A549 (cell line): ENCODE measurements at regions not wholly inside any gene's neighbourhood (a gene's known extent, or its start where the extent isn't known, plus 50 kb on each side); places are given as distances from the start of the nearest gene placed in this dataset.

Experiments used
- ATAC-seq, 2 experiments: fragments of 200-7000 bp in 1 of 2; fragments of >200 bp in 1 of 2; cut with Nextera tagmentation in 1 of 2; cut with Tn5 transposase in 1 of 2; 3 replicates each; pipeline versions ENCODE4 v1.8.0 to v1.9.1; 2018 to 2020; ENCODE audit warnings: mild to moderate bottlenecking in 1 of 2, moderate library complexity in 1 of 2
- CTCF ChIA-PET: fragments of 300-600 bp; sonication (Branson Sonifier 250); formaldehyde crosslinking; extraction: SDS; loops from one replicate; lab custom pipeline; 2021; ENCODE audit warnings: antibody characterized with exemption, inconsistent platforms; lab: Yijun Ruan, JAX
- POLR2A ChIA-PET: fragments of 350-600 bp; formaldehyde crosslinking; extraction: SDS; loops from one replicate; lab custom pipeline; 2021; ENCODE audit warnings: antibody characterized with exemption, inconsistent platforms; lab: Yijun Ruan, JAX
- DNase-seq, 2 experiments: peaks; one replicate each; pipeline versions ENCODE4 v3.0.0 to v3.0.0-alpha.2; 2011 to 2016; ENCODE audit warnings: low read depth in 1 of 2, low spot score in 1 of 2
- FAIRE-seq: peaks from 2 replicates; lab custom pipeline; 2011; peaks lifted over from hg19 to GRCh38; lab: Jason Lieb, UNC
- H3K27ac ChIP-seq, 2 experiments: fragments of >200 bp; sonication (Bioruptor Twin); formaldehyde crosslinking; 3 replicates each; pipeline ENCODE4 v1.5.1; 2016 to 2017
- H3K4me1 ChIP-seq: fragments of >200 bp; sonication (Bioruptor Twin); formaldehyde crosslinking; 3 replicates; pipeline ENCODE4 v1.6.1; 2016
- H3K4me2 ChIP-seq: fragments of >200 bp; sonication (Bioruptor Twin); formaldehyde crosslinking; 3 replicates; pipeline ENCODE4 v1.6.1; 2016
- H3K4me3 ChIP-seq: fragments of >200 bp; sonication (Bioruptor Twin); formaldehyde crosslinking; 3 replicates; pipeline ENCODE4 v1.5.1; 2016
- H3K9me3 ChIP-seq: fragments of >200 bp; sonication (Bioruptor Twin); formaldehyde crosslinking; 3 replicates; pipeline ENCODE4 v1.6.1; 2016
- ATOH8 ChIP-seq: fragments of 250-450 bp; sonication (Bioruptor Pico); IDR thresholded peaks from 2 replicates; pipeline ENCODE4 v1.5.0; 2020; ENCODE audit warnings: low read depth, mild to moderate bottlenecking, moderate library complexity
- BHLHE40 ChIP-seq: IDR thresholded peaks from 2 replicates; pipeline ENCODE4 v1.6.1; 2012; ENCODE audit warnings: low read depth, low read length, inconsistent platforms
- CBX2 ChIP-seq: fragments of 200-600 bp; sonication (generic); IDR thresholded peaks from 2 replicates; pipeline ENCODE4 v1.6.1; 2016; ENCODE audit warnings: low read depth, mild to moderate bottlenecking, borderline replicate concordance
- EHMT2 ChIP-seq: fragments of 200-600 bp; sonication (generic); IDR thresholded peaks from 2 replicates; pipeline ENCODE4 v1.6.1; 2016; ENCODE audit warnings: antibody characterized with exemption, low read depth, mild to moderate bottlenecking, moderate library complexity
- ESRRA ChIP-seq: fragments of 150-350 bp; IDR thresholded peaks from 2 replicates; pipeline ENCODE4 v1.6.1; 2014; ENCODE audit warnings: mild to moderate bottlenecking, low read length, borderline replicate concordance
- GATA3 ChIP-seq: IDR thresholded peaks from 2 replicates; pipeline ENCODE4 v1.6.1; 2012; ENCODE audit warnings: borderline replicate concordance
- HEYL ChIP-seq: fragments of 250-450 bp; sonication (Bioruptor Pico); IDR thresholded peaks from 2 replicates; pipeline ENCODE4 v1.8.0; 2021; ENCODE audit warnings: mild to moderate bottlenecking, moderate library complexity
- HMGXB4 ChIP-seq: fragments of 250-450 bp; sonication (Bioruptor Pico); IDR thresholded peaks from 2 replicates; pipeline ENCODE4 v1.5.0; 2021; ENCODE audit warnings: mild to moderate bottlenecking, moderate library complexity, borderline replicate concordance
- JUN ChIP-seq, 2 experiments: fragments of >200 bp; sonication (Bioruptor Twin); formaldehyde crosslinking; IDR thresholded peaks; 2 replicates in 1 of 2; 3 replicates in 1 of 2; pipeline ENCODE4 v1.6.1; 2016 to 2017
- KDM1A ChIP-seq: fragments of 200-600 bp; sonication (generic); IDR thresholded peaks from 2 replicates; pipeline ENCODE4 v1.6.1; 2016; ENCODE audit warnings: low read depth, mild to moderate bottlenecking
- KDM5A ChIP-seq: fragments of 200-600 bp; sonication (generic); IDR thresholded peaks from 2 replicates; pipeline ENCODE4 v1.6.1; 2016; ENCODE audit warnings: antibody characterized with exemption, mild to moderate bottlenecking
- NPAS2 ChIP-seq: fragments of 250-450 bp; sonication (Bioruptor Pico); IDR thresholded peaks from 2 replicates; pipeline ENCODE4 v1.8.0; 2022; ENCODE audit warnings: mild to moderate bottlenecking, moderate library complexity, borderline replicate concordance
- NR3C1 ChIP-seq: fragments of >200 bp; sonication (Bioruptor Twin); formaldehyde crosslinking; IDR thresholded peaks from 3 replicates; pipeline ENCODE4 v1.6.1; 2017
- PHF8 ChIP-seq: fragments of 200-600 bp; sonication (generic); IDR thresholded peaks from 2 replicates; pipeline ENCODE4 v1.6.1; 2016; ENCODE audit warnings: low read depth, mild to moderate bottlenecking, antibody characterized with exemption, moderate library complexity, borderline replicate concordance
- POLR2AphosphoS2 ChIP-seq: conservative IDR thresholded peaks from 2 replicates; pipeline ENCODE4 v1.6.1; 2012; ENCODE audit warnings: low read length, improper control_type of control experiment, inconsistent platforms
- RFX5 ChIP-seq: fragments of 450-650 bp; IDR thresholded peaks from 2 replicates; pipeline ENCODE4 v1.7.1; 2014; ENCODE audit warnings: antibody characterized with exemption, mild to moderate bottlenecking, moderate library complexity
- RNF2 ChIP-seq: fragments of 200-600 bp; sonication (generic); IDR thresholded peaks from 2 replicates; pipeline ENCODE4 v1.6.1; 2016; ENCODE audit warnings: low read depth, mild to moderate bottlenecking, antibody characterized with exemption, moderate library complexity, borderline replicate concordance
- SREBF2 ChIP-seq: fragments of 450-650 bp; IDR thresholded peaks from 2 replicates; pipeline ENCODE4 v1.6.1; 2014; ENCODE audit warnings: mild to moderate bottlenecking, moderate library complexity
- TP53 ChIP-seq: fragments of 250-450 bp; sonication (Bioruptor Pico); IDR thresholded peaks from 2 replicates; pipeline ENCODE4 v1.5.0; 2021; ENCODE audit warnings: mild to moderate bottlenecking, moderate library complexity
- ZFP36 ChIP-seq: fragments of 450-650 bp; IDR thresholded peaks from 2 replicates; pipeline ENCODE4 v1.6.1; 2014; ENCODE audit warnings: borderline replicate concordance; ENCODE audit not compliant: partially characterized antibody
- ZSCAN20 ChIP-seq: fragments of 250-450 bp; sonication (Bioruptor Pico); IDR thresholded peaks from 2 replicates; pipeline ENCODE4 v1.8.0; 2022; ENCODE audit warnings: mild to moderate bottlenecking, moderate library complexity
- WGBS: methylation state at CpG from one replicate; pipeline ENCODE4 v1.1.6; 2017; ENCODE audit errors: missing lambda C conversion rate; 5-methylcytosine and 5-hydroxymethylcytosine counted together
- TF ChIP-seq, protein P1 (sequence below): fragments of >200 bp; sonication (Bioruptor Twin); formaldehyde crosslinking; IDR thresholded peaks from 3 replicates; pipeline ENCODE4 v1.5.1; 2016
- TF ChIP-seq, protein P2 (sequence below): fragments of >200 bp; sonication (Bioruptor Twin); formaldehyde crosslinking; IDR thresholded peaks from 3 replicates; pipeline ENCODE4 v1.6.1; 2016
- TF ChIP-seq, protein P3 (sequence below): fragments of 450-650 bp; IDR thresholded peaks from 2 replicates; pipeline ENCODE4 v1.6.1; 2014; ENCODE audit warnings: antibody characterized with exemption

DNA sequence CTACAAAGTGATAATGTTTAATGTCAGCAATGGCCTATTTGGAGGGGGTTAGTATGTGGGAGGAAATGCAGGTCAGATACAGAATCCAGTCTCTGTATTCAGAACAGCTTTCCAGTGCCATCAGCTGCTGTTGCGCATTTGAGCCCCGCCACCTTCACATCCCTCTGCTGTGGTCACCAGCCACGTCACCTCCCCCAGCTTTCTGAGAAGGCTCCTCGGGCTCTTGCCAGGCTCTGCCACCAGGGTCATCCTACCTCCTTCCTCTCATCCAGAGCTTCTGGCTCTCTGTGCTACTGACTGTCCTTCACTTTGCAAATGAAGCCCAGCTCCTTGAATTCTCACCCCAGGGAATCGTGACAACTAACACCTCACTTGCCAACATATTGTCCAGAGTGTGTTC is 138.8 kb downstream of the PIK3R1 start:
- Histone ChIP-seq H3K4me3 (no peak overlapping the region), H3K27ac (no peak overlapping the region), H3K4me2 (no peak overlapping the region), H3K9me3 (no peaks in the 10 kb centered on the region), H3K4me1 (no peaks in the 10 kb centered on the region)
- ChIA-PET CTCF (interaction anchor here (0.6 kb wide), 1 partner anchor 46 kb away, joined by 3 read pairs; no protein-coding TSS in a partner anchor), POLR2A (no interaction called here)
- TF ChIP-seq, protein P1, sequence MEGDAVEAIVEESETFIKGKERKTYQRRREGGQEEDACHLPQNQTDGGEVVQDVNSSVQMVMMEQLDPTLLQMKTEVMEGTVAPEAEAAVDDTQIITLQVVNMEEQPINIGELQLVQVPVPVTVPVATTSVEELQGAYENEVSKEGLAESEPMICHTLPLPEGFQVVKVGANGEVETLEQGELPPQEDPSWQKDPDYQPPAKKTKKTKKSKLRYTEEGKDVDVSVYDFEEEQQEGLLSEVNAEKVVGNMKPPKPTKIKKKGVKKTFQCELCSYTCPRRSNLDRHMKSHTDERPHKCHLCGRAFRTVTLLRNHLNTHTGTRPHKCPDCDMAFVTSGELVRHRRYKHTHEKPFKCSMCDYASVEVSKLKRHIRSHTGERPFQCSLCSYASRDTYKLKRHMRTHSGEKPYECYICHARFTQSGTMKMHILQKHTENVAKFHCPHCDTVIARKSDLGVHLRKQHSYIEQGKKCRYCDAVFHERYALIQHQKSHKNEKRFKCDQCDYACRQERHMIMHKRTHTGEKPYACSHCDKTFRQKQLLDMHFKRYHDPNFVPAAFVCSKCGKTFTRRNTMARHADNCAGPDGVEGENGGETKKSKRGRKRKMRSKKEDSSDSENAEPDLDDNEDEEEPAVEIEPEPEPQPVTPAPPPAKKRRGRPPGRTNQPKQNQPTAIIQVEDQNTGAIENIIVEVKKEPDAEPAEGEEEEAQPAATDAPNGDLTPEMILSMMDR, result no peak
- TF ChIP-seq HMGXB4 (CRISPR knock-in tag) (no peak), TP53 (no peak), RNF2 (no peak), ZSCAN20 (CRISPR knock-in tag) (no peak), SREBF2 (no peak), HEYL (CRISPR knock-in tag) (no peak)
- DNase-seq, result no peak
- 70% methylated on average over 5 of the region's 5 CpGs for WGBS
- FAIRE-seq, result no peak
- ATAC-seq, result no peak

GRCh38 chr5:68356216-68356615 is 140.7 kb downstream of the PIK3R1 start:
- H3K4me1 ChIP-seq, result no peaks in the 10 kb centered on the region
- H3K4me3 ChIP-seq, result no peak overlapping the region
- ChIA-PET POLR2A (no interaction called here), CTCF (interaction anchor here (0.7 kb wide), 1 partner anchor 195 kb away, joined by 3 read pairs; no protein-coding TSS in a partner anchor)
- no peaks in the 10 kb centered on the region for H3K9me3 ChIP-seq
- H3K27ac ChIP-seq, result no peak overlapping the region
- ATAC-seq (no peak), FAIRE-seq (no peak), DNase-seq (no peak)
- WGBS, result 92% methylated on average over 6 of the region's 6 CpGs
- TF ChIP-seq ATOH8 (CRISPR knock-in tag) (no peak), JUN (IDR thresholded peaks at IDR 0.05) (no peak), PHF8 (no peak), KDM5A (no peak), POLR2AphosphoS2 (no peak), CBX2 (no peak), GATA3 (no peak), EHMT2 (no peak), RFX5 (no peak), NR3C1 (no peak)
- H3K4me2 ChIP-seq, result no peak overlapping the region

- no peak overlapping the region for H3K27ac ChIP-seq
- no peaks in the 10 kb centered on the region for H3K9me3 ChIP-seq
- H3K4me2 ChIP-seq, result no peak overlapping the region
- POLR2A ChIA-PET, result no interaction called here
- WGBS, result 61% methylated on average over 2 of the region's 2 CpGs
- no peak for ATAC-seq
- H3K4me3 ChIP-seq, result no peak overlapping the region
- CTCF ChIA-PET, result interaction anchor here (0.7 kb wide), 1 partner anchor 194 kb away, joined by 3 read pairs; no protein-coding TSS in a partner anchor
- FAIRE-seq, result no peak
- H3K4me1 ChIP-seq, result no peaks in the 10 kb centered on the region
- DNase-seq, result no peak
- TF ChIP-seq POLR2AphosphoS2 (no peak), ZFP36 (no peak), KDM5A (no peak), NR3C1 (no peak), TP53 (no peak), KDM1A (no peak), NPAS2 (CRISPR knock-in tag) (no peak), ESRRA (no peak), CBX2 (no peak), BHLHE40 (no peak)
- TF ChIP-seq, protein P2, sequence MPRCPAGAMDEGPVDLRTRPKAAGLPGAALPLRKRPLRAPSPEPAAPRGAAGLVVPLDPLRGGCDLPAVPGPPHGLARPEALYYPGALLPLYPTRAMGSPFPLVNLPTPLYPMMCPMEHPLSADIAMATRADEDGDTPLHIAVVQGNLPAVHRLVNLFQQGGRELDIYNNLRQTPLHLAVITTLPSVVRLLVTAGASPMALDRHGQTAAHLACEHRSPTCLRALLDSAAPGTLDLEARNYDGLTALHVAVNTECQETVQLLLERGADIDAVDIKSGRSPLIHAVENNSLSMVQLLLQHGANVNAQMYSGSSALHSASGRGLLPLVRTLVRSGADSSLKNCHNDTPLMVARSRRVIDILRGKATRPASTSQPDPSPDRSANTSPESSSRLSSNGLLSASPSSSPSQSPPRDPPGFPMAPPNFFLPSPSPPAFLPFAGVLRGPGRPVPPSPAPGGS, result no peak
- TF ChIP-seq, protein P3, sequence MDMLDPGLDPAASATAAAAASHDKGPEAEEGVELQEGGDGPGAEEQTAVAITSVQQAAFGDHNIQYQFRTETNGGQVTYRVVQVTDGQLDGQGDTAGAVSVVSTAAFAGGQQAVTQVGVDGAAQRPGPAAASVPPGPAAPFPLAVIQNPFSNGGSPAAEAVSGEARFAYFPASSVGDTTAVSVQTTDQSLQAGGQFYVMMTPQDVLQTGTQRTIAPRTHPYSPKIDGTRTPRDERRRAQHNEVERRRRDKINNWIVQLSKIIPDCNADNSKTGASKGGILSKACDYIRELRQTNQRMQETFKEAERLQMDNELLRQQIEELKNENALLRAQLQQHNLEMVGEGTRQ, result no peak
Observed at GRCh38 chr5:68356623-68357022, 141.1 kb downstream of the PIK3R1 start.
